Lung (tissue), 11 donors: ENCODE measurements at regions not wholly inside any gene's neighbourhood (a gene's known extent, or its start where the extent isn't known, plus 50 kb on each side); places are given as distances from the start of the nearest gene placed in this dataset.

Experiments used
- ATAC-seq: fragments of 200-7000 bp; cut with Tn5 transposase; one replicate; pipeline ENCODE4 v1.9.1; 2020; ENCODE audit warnings: moderate number of reproducible peaks; ENCODE audit not compliant: insufficient read depth, low FRiP score
- DNase-seq, 3 donors: peaks; one replicate each; pipeline ENCODE4 v3.0.0-alpha.2; 2013 to 2017
- H3K27ac ChIP-seq, 2 donors: one replicate each; pipeline ENCODE4 v1.5.1; 2013; ENCODE audit warnings: mild to moderate bottlenecking in 2 of 2, moderate library complexity in 2 of 2, control low read depth in 1 of 2, inconsistent platforms in 1 of 2, low read depth in 1 of 2, low read length in 1 of 2
- H3K27me3 ChIP-seq, 3 donors: one replicate each; pipeline ENCODE4 v1.5.1; 2013; ENCODE audit warnings: low read length in 2 of 3; ENCODE audit not compliant: control insufficient read depth in 3 of 3, insufficient read depth in 3 of 3
- H3K36me3 ChIP-seq, 4 donors: one replicate each; pipeline ENCODE4 v1.5.1; 2013; ENCODE audit warnings: low read length in 4 of 4, mild to moderate bottlenecking in 1 of 4, moderate library complexity in 1 of 4; ENCODE audit not compliant: control insufficient read depth in 4 of 4, insufficient read depth in 4 of 4
- H3K4me1 ChIP-seq, 5 donors: one replicate each; pipeline ENCODE4 v1.5.1; 2013; ENCODE audit warnings: low read length in 5 of 5, mild to moderate bottlenecking in 2 of 5, moderate library complexity in 1 of 5; ENCODE audit not compliant: control insufficient read depth in 5 of 5, insufficient read depth in 5 of 5
- H3K4me3 ChIP-seq: one replicate; pipeline ENCODE4 v1.5.1; 2013; ENCODE audit warnings: mild to moderate bottlenecking, control low read depth, moderate library complexity
- H3K9ac ChIP-seq, 2 donors: one replicate each; pipeline ENCODE4 v1.5.1; 2013; ENCODE audit warnings: low read length in 2 of 2, control low read depth in 1 of 2; ENCODE audit not compliant: insufficient read depth in 1 of 2
- H3K9me3 ChIP-seq, 4 donors: one replicate each; pipeline ENCODE4 v1.5.1; 2013; ENCODE audit warnings: low read length in 3 of 4, mild to moderate bottlenecking in 1 of 4, moderate library complexity in 1 of 4; ENCODE audit not compliant: control insufficient read depth in 4 of 4, insufficient read depth in 3 of 4
- CTCF ChIP-seq: IDR thresholded peaks from 2 replicates; pipeline ENCODE4 v1.5.1; 2012; ENCODE audit warnings: mild to moderate bottlenecking; ENCODE audit errors: control extremely low read depth, extremely low read depth
- WGBS, 2 donors: extraction: QIAGEN DNeasy Blood & Tissue Kit; methylation state at CpG; one replicate each; pipeline ENCODE4 v1.1.7; 2013; 5-methylcytosine and 5-hydroxymethylcytosine counted together
- donor health status: control.
- donor health status: control.
- donor health status: Bipolar disorder and iron deficiency.
- donor health status: healthy.
- donor health status: DM: yes; HTN: yes; CAD: no.

GRCh38 chr2:128372621-128373341, 54.1 kb upstream of the HS6ST1 start:
- Histone ChIP-seq H3K9ac (no peak overlapping the region), H3K27ac (no peak overlapping the region), H3K36me3 (no peaks in the 10 kb centered on the region), H3K27me3 (no peaks in the 10 kb centered on the region), H3K9me3 (peaks cover 0 to 2% (median 0%) of the 10 kb centered on the region in 4 donors), H3K4me3 (no peak overlapping the region), H3K4me1 (peaks cover 0 to 57% (median 16%) of the 10 kb centered on the region in 5 donors)
- ATAC-seq: no peak
- 81 to 86% methylated on average over 24 of the region's 24 CpGs for WGBS, 2 donors
- TF ChIP-seq CTCF: no peak
- DNase-seq: no peak

- H3K27ac ChIP-seq: peak overlapping the region in 1 of 2 donors; percentile 48
- no peak overlapping the region for H3K4me3 ChIP-seq
- no peak for ATAC-seq
- no peak for TF ChIP-seq CTCF
- DNase-seq: no peak
- H3K4me1 ChIP-seq: peaks cover 0 to 63% (median 21%) of the 10 kb centered on the region in 5 donors
- 83 to 96% methylated on average over 10 of the region's 10 CpGs for WGBS, 2 donors
- peaks cover 0 to 2% (median 0%) of the 10 kb centered on the region in 4 donors for H3K9me3 ChIP-seq
- H3K27me3 ChIP-seq: no peaks in the 10 kb centered on the region
- H3K36me3 ChIP-seq: no peaks in the 10 kb centered on the region
- H3K9ac ChIP-seq: no peak overlapping the region
Measured at GRCh38 chr2:128373451-128374000, 54.9 kb upstream of the HS6ST1 start.

- H3K27me3 ChIP-seq: no peaks in the 10 kb centered on the region
- peak overlapping the region in 1 of 2 donors; percentile 79 for H3K27ac ChIP-seq
- 66 to 87% methylated on average over 15 of the region's 15 CpGs for WGBS, 2 donors
- no peak overlapping the region for H3K9ac ChIP-seq
- no peak for TF ChIP-seq CTCF
- H3K36me3 ChIP-seq: no peaks in the 10 kb centered on the region
- H3K4me3 ChIP-seq: no peak overlapping the region
- peaks cover 0 to 65% (median 26%) of the 10 kb centered on the region in 5 donors for H3K4me1 ChIP-seq
- ATAC-seq (peak; percentile 54), DNase-seq (peak; percentile 68 to 75 (median 68))
- H3K9me3 ChIP-seq: peaks cover 0 to 2% (median 0%) of the 10 kb centered on the region in 4 donors
Measured at GRCh38 chr2:128374001-128374710, 55.5 kb upstream of the HS6ST1 start.
